Bronchial epithelial cell (primary cell): ENCODE measurements at regions not wholly inside any gene's neighbourhood (a gene's known extent, or its start where the extent isn't known, plus 50 kb on each side); places are given as distances from the start of the nearest gene placed in this dataset.
A peak's percentile ranks its signal among the peaks of the same experiment; 100 is the strongest.

Source experiments
- DNase-seq: peaks from one replicate; pipeline ENCODE4 v3.0.0-alpha.2; 2010; ENCODE audit warnings: low read depth
- FAIRE-seq: peaks from 2 replicates; lab custom pipeline; 2011; peaks lifted over from hg19 to GRCh38; lab: Jason Lieb, UNC
- H3K27me3 ChIP-seq: 2 replicates; pipeline ENCODE4 v1.5.1; 2011; ENCODE audit warnings: low read length; ENCODE audit not compliant: control insufficient read depth, insufficient read depth
- H3K36me3 ChIP-seq: 2 replicates; pipeline ENCODE4 v1.5.1; 2011; ENCODE audit warnings: low read length; ENCODE audit not compliant: control insufficient read depth, insufficient read depth
- H3K4me3 ChIP-seq: 2 replicates; pipeline ENCODE4 v1.5.1; 2011; ENCODE audit warnings: mild to moderate bottlenecking, low read depth, low read length, control low read depth
- TF ChIP-seq, protein P1 (sequence below): IDR thresholded peaks from 2 replicates; pipeline ENCODE4 v1.5.1; 2011; ENCODE audit warnings: mild to moderate bottlenecking, moderate library complexity, low read length, control low read depth, inconsistent platforms; ENCODE audit not compliant: insufficient read depth, severe bottlenecking

GRCh38 chr4:4697584-4697983, 155.7 kb upstream of the STX18 start:
- Histone ChIP-seq H3K4me3 (no peak overlapping the region), H3K27me3 (no peaks in the 10 kb centered on the region), H3K36me3 (no peaks in the 10 kb centered on the region)
- TF ChIP-seq, protein P1, sequence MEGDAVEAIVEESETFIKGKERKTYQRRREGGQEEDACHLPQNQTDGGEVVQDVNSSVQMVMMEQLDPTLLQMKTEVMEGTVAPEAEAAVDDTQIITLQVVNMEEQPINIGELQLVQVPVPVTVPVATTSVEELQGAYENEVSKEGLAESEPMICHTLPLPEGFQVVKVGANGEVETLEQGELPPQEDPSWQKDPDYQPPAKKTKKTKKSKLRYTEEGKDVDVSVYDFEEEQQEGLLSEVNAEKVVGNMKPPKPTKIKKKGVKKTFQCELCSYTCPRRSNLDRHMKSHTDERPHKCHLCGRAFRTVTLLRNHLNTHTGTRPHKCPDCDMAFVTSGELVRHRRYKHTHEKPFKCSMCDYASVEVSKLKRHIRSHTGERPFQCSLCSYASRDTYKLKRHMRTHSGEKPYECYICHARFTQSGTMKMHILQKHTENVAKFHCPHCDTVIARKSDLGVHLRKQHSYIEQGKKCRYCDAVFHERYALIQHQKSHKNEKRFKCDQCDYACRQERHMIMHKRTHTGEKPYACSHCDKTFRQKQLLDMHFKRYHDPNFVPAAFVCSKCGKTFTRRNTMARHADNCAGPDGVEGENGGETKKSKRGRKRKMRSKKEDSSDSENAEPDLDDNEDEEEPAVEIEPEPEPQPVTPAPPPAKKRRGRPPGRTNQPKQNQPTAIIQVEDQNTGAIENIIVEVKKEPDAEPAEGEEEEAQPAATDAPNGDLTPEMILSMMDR: no peak
- no peak for DNase-seq
- no peak for FAIRE-seq

DNA sequence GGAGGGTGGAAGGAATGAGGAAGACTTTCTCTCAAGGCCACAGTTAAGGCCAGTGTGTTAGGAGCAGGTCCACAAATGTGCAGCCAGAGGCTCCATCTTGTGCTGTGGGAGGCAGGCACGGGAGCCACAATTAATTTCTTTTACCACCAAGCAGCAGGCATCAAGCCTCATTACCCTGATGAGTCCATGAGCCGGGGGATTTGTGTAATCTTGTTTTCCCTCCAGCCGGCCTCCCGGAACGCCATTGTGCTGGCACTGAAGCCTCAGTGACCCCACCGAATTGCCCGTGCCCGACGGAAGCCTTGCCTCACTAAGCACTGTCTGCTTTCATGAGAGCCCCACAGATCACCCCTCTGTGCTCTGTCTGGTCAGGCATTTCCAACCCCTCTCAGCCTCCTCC, 154.7 kb upstream of the STX18 start:
- no peak for FAIRE-seq
- H3K4me3 ChIP-seq: no peak overlapping the region
- DNase-seq: no peak

GRCh38 chr4:4695497-4695896, 153.6 kb upstream of the STX18 start:
- no peaks in the 10 kb centered on the region for H3K36me3 ChIP-seq
- DNase-seq: no peak
- TF ChIP-seq, protein P1: no peak
- no peak for FAIRE-seq
- no peak overlapping the region for H3K4me3 ChIP-seq
- no peaks in the 10 kb centered on the region for H3K27me3 ChIP-seq

More for the DNA sequence above, 154.7 kb upstream of the STX18 start:
- Histone ChIP-seq H3K27me3 (no peaks in the 10 kb centered on the region), H3K36me3 (no peaks in the 10 kb centered on the region)
- TF ChIP-seq, protein P1: no peak

- Histone ChIP-seq H3K36me3 (no peaks in the 10 kb centered on the region), H3K4me3 (no peak overlapping the region), H3K27me3 (no peaks in the 10 kb centered on the region)
- FAIRE-seq (no peak), DNase-seq (no peak)
- TF ChIP-seq, protein P1: no peak
These were observed 153.0 kb upstream of the STX18 start for GRCh38 chr4:4694827-4695226.

DNA sequence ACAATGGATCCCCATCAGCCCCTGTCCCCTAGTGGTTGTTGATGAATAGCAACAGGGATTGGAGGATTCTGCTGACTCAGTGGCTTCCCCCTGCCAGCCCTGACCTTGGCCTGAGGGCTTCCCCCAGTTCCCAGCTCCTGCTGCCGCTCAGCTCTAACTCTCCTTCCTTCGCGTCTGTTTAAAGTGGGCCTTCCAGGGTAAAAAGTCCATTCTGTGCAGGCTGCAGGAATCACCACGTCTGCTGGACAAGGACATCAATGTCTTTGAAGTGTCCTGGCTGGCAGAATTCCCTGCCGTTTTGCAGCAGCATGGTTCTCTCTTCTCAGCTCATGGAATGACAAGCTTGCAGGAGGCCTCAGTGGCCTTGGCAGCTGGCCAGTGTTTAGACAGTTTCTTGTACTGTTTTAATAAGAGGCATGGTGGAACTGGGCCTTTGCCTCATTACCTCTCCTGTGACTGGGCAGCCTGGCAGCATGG, 152.5 kb upstream of the STX18 start:
- no peak for FAIRE-seq
- DNase-seq: no peak
- Histone ChIP-seq H3K27me3 (no peaks in the 10 kb centered on the region), H3K4me3 (no peak overlapping the region), H3K36me3 (no peaks in the 10 kb centered on the region)
- TF ChIP-seq, protein P1: peak; percentile 14

DNA sequence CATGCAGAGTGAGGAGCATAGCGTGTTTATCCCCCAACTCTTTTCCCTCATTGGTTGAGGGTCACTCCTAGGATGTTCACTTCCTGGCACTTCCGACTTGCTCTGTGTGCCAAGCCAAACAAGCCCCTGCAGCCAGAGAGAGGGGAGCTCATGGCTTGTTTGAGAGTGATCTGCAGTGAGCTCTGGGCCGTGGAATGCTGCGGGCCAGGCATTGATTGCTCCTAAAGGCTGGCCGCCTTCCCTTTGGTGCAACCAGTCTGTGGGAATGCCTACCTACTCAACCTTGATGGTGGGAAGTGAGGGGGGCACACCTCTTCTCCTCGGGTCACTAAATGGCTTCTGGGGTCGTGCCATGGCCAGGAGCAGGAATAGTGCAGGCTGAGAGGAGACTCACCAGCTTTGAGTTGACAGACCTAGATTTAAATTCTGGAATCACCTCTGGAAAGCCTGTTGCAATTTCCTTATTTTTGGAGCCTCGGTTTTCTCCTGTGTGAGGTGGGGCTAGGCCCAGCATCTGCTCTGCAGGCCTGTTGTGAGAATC, 152.0 kb upstream of the STX18 start:
- no peaks in the 10 kb centered on the region for H3K36me3 ChIP-seq
- TF ChIP-seq, protein P1: no peak
- no peak for DNase-seq
- no peak overlapping the region for H3K4me3 ChIP-seq
- no peaks in the 10 kb centered on the region for H3K27me3 ChIP-seq
- no peak for FAIRE-seq
